ENCODE measurements at regions not wholly inside any gene's neighbourhood (a gene's known extent, or its start where the extent isn't known, plus 50 kb on each side); places are given as distances from the start of the nearest gene placed in this dataset.
"Not testable (repeated sequence)": the region's sequence is repeated elsewhere in the genome, so short reads cannot be mapped to it uniquely, and the experiment has no call there.

GRCh38 chr20:2227285-2227684, 68.5 kb upstream of the TGM3 start:
- TF ChIP-seq, protein P1, sequence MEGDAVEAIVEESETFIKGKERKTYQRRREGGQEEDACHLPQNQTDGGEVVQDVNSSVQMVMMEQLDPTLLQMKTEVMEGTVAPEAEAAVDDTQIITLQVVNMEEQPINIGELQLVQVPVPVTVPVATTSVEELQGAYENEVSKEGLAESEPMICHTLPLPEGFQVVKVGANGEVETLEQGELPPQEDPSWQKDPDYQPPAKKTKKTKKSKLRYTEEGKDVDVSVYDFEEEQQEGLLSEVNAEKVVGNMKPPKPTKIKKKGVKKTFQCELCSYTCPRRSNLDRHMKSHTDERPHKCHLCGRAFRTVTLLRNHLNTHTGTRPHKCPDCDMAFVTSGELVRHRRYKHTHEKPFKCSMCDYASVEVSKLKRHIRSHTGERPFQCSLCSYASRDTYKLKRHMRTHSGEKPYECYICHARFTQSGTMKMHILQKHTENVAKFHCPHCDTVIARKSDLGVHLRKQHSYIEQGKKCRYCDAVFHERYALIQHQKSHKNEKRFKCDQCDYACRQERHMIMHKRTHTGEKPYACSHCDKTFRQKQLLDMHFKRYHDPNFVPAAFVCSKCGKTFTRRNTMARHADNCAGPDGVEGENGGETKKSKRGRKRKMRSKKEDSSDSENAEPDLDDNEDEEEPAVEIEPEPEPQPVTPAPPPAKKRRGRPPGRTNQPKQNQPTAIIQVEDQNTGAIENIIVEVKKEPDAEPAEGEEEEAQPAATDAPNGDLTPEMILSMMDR (conservative IDR thresholded peaks at IDR 0.05; ENCODE audit: low read length): not testable (repeated sequence)
- TF ChIP-seq EZH2phosphoT487 (IDR thresholded peaks at IDR 0.05; ENCODE audit: borderline replicate concordance, low read depth, low read length): not testable (repeated sequence)

Measured in OCI-LY7 (cell line).